BLaER1 treated with 17β-estradiol and CSF1 and Interleukin-3, amounts not matched to agents 10 nM and 100 nM (cell line): ENCODE measurements at regions not wholly inside any gene's neighbourhood (a gene's known extent, or its start where the extent isn't known, plus 50 kb on each side); places are given as distances from the start of the nearest gene placed in this dataset.

Experiments
- H3K27ac ChIP-seq, 11 experiments: shearing (Covaris generic); formaldehyde crosslinking; 2 replicates each; pipeline ENCODE4 v1.8.1; 2022
- H3K27me3 ChIP-seq, 11 experiments: shearing (Covaris generic); formaldehyde crosslinking; 2 replicates each; pipeline ENCODE4 v1.8.1; 2022
- H3K36me3 ChIP-seq, 11 experiments: shearing (Covaris generic); formaldehyde crosslinking; 2 replicates each; pipeline ENCODE4 v1.8.1; 2022
- H3K4me1 ChIP-seq, 10 experiments: shearing (Covaris generic); formaldehyde crosslinking; 2 replicates each; pipeline ENCODE4 v1.8.1; 2022
- H3K4me2 ChIP-seq, 11 experiments: shearing (Covaris generic); formaldehyde crosslinking; 2 replicates each; pipeline ENCODE4 v1.8.1; 2022
- H3K4me3 ChIP-seq, 10 experiments: shearing (Covaris generic); formaldehyde crosslinking; 2 replicates each; pipeline ENCODE4 v1.8.1; 2022
- H3K9ac ChIP-seq, 11 experiments: shearing (Covaris generic); formaldehyde crosslinking; 2 replicates each; pipeline ENCODE4 v1.8.1; 2022
- H3K9me3 ChIP-seq, 11 experiments: shearing (Covaris generic); formaldehyde crosslinking; replicated peaks in 1 of 11; 2 replicates each; pipeline ENCODE4 v1.8.1; 2022
- H4K20me1 ChIP-seq, 11 experiments: shearing (Covaris generic); formaldehyde crosslinking; 2 replicates each; pipeline ENCODE4 v1.8.1; 2022
- Cebpa-rat ChIP-seq, 11 experiments: shearing (Covaris generic); IDR thresholded peaks; 2 replicates each; pipeline ENCODE4 v1.8.1; 2022

GRCh38 chr9:16068476-16068875 is 515.6 kb downstream of the CCDC171 start:
- Histone ChIP-seq H3K27me3 (no peaks in the 10 kb centered on the region), H3K9ac (no peak overlapping the region), H3K27ac (no peak overlapping the region), H3K36me3 (no peaks in the 10 kb centered on the region), H4K20me1 (no peaks in the 10 kb centered on the region), H3K4me1 (peaks cover 0 to 11% (median 0%) of the 10 kb centered on the region in 10 experiments; a peak in 1 of 20 replicates), H3K4me3 (no peak overlapping the region), H3K9me3 (peaks cover 0 to 10% (median 0%) of the 10 kb centered on the region in 11 experiments; a peak in 5 of 22 replicates), H3K4me2 (no peak overlapping the region)
- TF ChIP-seq Cebpa-rat (IDR thresholded peaks at IDR 0.05): no peak

DNA sequence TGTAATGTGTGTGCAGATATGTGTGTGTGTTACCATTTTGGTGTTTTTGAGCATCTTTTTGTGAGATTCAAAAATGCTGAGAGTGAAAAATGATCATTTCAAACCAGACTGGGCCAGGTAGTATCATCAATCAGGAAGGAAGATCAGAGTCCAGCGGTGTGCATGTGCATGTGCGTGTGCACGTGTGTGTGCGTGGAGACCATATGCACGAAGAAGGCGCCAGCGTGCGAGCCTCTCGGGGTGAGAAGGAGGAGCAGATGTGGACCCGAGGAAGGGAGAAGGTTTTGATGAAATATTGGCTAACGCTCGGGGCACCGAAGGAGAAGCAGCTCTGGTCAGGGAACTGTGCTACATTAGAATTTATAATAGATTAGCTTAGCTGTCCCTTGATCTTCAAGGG is 516.4 kb downstream of the CCDC171 start:
- Histone ChIP-seq H3K9ac (no peak overlapping the region), H3K9me3 (peaks cover 0 to 13% (median 0%) of the 10 kb centered on the region in 11 experiments; a peak in 5 of 22 replicates), H3K36me3 (no peaks in the 10 kb centered on the region), H3K4me2 (no peak overlapping the region), H4K20me1 (no peaks in the 10 kb centered on the region), H3K4me1 (peaks cover 0 to 11% (median 0%) of the 10 kb centered on the region in 10 experiments; a peak in 1 of 20 replicates), H3K27ac (no peak overlapping the region), H3K4me3 (no peak overlapping the region), H3K27me3 (no peaks in the 10 kb centered on the region)
- no peak for TF ChIP-seq Cebpa-rat (IDR thresholded peaks at IDR 0.05)

- H3K9me3 ChIP-seq: peaks cover 0 to 13% (median 0%) of the 10 kb centered on the region in 11 experiments; a peak in 5 of 22 replicates
- H3K9ac ChIP-seq: no peak overlapping the region
- H4K20me1 ChIP-seq: no peaks in the 10 kb centered on the region
- H3K36me3 ChIP-seq: no peaks in the 10 kb centered on the region
- H3K4me1 ChIP-seq: peaks cover 0 to 9% (median 3%) of the 10 kb centered on the region in 10 experiments; a peak in 6 of 20 replicates
- TF ChIP-seq Cebpa-rat (IDR thresholded peaks at IDR 0.05): no peak
- H3K4me3 ChIP-seq: no peak overlapping the region
- peak overlapping the region in 4 of 11 experiments; percentile 3 to 27 (median 10); a peak in 4 of 22 replicates for H3K4me2 ChIP-seq
- no peaks in the 10 kb centered on the region for H3K27me3 ChIP-seq
- H3K27ac ChIP-seq: no peak overlapping the region
Observed at GRCh38 chr9:16069671-16070454, 517.0 kb downstream of the CCDC171 start.

DNA sequence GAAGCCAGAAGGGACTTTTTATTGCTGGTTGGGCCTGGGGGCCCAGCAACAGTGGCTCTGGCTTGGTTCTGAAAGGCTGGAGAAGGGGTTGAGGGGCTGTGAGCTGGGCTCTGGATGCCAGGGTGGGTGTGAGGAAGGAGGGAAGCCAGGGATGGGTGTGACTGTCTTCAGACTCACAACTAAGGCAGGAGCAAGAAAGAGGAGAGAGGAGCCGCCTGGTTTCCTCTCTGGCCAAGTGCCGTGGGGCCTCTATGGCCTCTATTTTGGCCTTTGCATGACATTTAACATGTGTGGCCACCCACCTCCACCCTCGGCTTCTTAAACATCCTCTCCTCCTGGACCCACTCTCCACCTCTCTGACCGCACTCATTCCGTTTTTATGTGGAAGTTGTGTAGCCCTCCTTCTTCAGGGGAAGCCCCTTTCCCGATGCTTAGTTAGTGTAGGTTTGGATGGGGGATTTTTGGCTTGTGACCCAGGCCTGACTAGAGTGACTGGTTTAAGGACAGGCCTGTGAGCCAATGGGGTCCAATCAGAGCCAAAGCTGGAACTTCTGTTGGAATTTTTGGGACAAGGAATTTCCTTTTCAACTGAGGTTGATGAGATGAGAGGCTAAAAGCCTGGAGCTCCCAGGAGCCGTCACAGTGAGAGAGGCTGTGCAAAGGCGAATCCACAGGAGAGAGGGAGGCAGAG is 517.8 kb downstream of the CCDC171 start:
- Histone ChIP-seq H3K4me3 (no peak overlapping the region), H3K27me3 (no peaks in the 10 kb centered on the region), H3K9ac (no peak overlapping the region), H3K9me3 (peaks cover 0 to 13% (median 0%) of the 10 kb centered on the region in 11 experiments; a peak in 5 of 22 replicates), H3K36me3 (no peaks in the 10 kb centered on the region), H3K4me1 (peaks cover 0 to 12% (median 4%) of the 10 kb centered on the region in 10 experiments; a peak in 7 of 20 replicates), H3K4me2 (no peak overlapping the region; a peak in 1 of 22 replicates), H3K27ac (no peak overlapping the region), H4K20me1 (no peaks in the 10 kb centered on the region)
- TF ChIP-seq Cebpa-rat (IDR thresholded peaks at IDR 0.05): no peak

DNA sequence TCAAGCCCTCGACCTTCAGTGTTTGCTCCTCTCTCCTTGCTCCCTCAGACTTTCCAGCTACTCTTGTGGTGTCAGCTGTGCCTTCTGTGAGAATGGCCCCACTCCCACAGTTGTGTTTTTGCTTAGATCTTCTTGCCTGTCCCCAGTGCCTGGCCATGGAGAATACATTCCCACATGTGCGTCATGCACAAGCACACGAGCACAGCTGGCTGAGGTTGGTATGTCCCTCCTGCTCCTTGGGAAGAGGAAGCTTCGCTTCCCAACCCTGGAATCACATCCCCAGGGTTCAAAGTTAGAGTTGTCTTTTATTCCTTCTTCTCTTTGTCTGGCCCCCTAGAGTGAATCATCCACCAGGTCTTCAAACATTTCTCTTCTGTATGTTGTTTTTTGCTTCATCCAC is 518.6 kb downstream of the CCDC171 start:
- Histone ChIP-seq H3K9ac (no peak overlapping the region), H3K36me3 (no peaks in the 10 kb centered on the region), H3K4me3 (no peak overlapping the region), H3K27ac (no peak overlapping the region), H4K20me1 (no peaks in the 10 kb centered on the region), H3K9me3 (peaks cover 0 to 13% (median 0%) of the 10 kb centered on the region in 11 experiments; a peak in 5 of 22 replicates), H3K27me3 (no peaks in the 10 kb centered on the region), H3K4me1 (peaks cover 0 to 12% (median 4%) of the 10 kb centered on the region in 10 experiments; a peak in 7 of 20 replicates), H3K4me2 (no peak overlapping the region)
- TF ChIP-seq Cebpa-rat (IDR thresholded peaks at IDR 0.05): no peak

DNA sequence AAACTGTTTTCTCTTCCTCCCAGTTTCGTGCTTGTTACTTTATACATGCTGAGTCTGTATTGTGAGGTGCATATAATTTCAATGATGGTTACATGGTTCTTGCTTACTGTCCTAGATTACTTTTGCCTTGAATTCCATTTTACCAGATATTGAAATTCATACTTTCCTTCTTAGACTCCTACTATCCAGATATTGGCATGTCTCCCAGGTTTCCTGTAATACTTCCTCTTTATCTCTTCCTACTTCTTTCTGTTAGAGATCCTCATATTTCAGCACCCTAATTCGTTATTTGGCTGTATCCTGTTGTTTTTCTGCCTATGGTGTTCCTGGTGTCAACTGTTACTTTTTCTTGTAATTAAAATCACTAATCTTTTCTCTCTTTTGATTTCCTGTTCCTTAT is 522.1 kb downstream of the CCDC171 start:
- Histone ChIP-seq H4K20me1 (no peaks in the 10 kb centered on the region), H3K4me3 (no peak overlapping the region), H3K4me1 (peaks cover 0 to 12% (median under 1%) of the 10 kb centered on the region in 10 experiments; a peak in 7 of 20 replicates), H3K27ac (no peak overlapping the region), H3K9ac (no peak overlapping the region), H3K9me3 (peaks cover 0 to 13% (median 0%) of the 10 kb centered on the region in 11 experiments; a peak in 5 of 22 replicates), H3K27me3 (no peaks in the 10 kb centered on the region), H3K36me3 (no peaks in the 10 kb centered on the region), H3K4me2 (peak overlapping the region in 2 of 11 experiments; percentile 22 to 38; a peak in 4 of 22 replicates)
- no peak for TF ChIP-seq Cebpa-rat (IDR thresholded peaks at IDR 0.05)

- H3K9ac ChIP-seq: no peak overlapping the region
- peaks cover 0 to 12% (median 0%) of the 10 kb centered on the region in 10 experiments; a peak in 6 of 20 replicates for H3K4me1 ChIP-seq
- no peaks in the 10 kb centered on the region for H3K36me3 ChIP-seq
- no peak overlapping the region for H3K27ac ChIP-seq
- H4K20me1 ChIP-seq: no peaks in the 10 kb centered on the region
- H3K27me3 ChIP-seq: no peaks in the 10 kb centered on the region
- TF ChIP-seq Cebpa-rat (IDR thresholded peaks at IDR 0.05): no peak
- no peak overlapping the region for H3K4me3 ChIP-seq
- H3K9me3 ChIP-seq: peaks cover 0 to 13% (median 0%) of the 10 kb centered on the region in 11 experiments; a peak in 5 of 22 replicates
- H3K4me2 ChIP-seq: no peak overlapping the region
Observed at GRCh38 chr9:16075696-16076095, 522.9 kb downstream of the CCDC171 start.

DNA sequence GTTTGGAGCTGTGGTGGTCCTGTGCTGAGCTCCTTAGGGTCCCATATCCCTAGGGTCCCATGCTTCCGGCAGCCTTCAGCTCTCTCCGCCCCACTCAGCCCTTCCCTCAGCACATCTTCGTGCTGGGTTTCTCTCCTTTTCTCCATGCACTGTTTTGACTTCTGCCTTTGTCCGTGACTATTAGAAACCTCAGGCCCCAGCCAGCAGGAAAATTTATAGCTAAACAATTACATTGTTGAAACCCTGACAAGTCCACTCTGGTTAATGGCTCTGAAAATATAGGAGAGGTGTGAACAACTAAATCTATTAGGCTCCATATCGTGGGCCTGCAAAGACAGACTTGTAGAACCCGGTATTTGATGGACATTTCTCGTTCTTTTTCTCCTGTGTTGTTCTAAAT is 523.7 kb downstream of the CCDC171 start:
- Histone ChIP-seq H3K9ac (no peak overlapping the region), H3K4me1 (peaks cover 0 to 12% (median 0%) of the 10 kb centered on the region in 10 experiments; a peak in 6 of 20 replicates), H4K20me1 (no peaks in the 10 kb centered on the region), H3K36me3 (no peaks in the 10 kb centered on the region), H3K9me3 (peaks cover 0 to 13% (median 0%) of the 10 kb centered on the region in 11 experiments; a peak in 5 of 22 replicates), H3K4me2 (no peak overlapping the region), H3K4me3 (no peak overlapping the region), H3K27me3 (no peaks in the 10 kb centered on the region), H3K27ac (no peak overlapping the region)
- TF ChIP-seq Cebpa-rat (IDR thresholded peaks at IDR 0.05): no peak

- Histone ChIP-seq H3K27me3 (no peaks in the 10 kb centered on the region), H3K4me1 (peaks cover 0 to 8% (median 0%) of the 10 kb centered on the region in 10 experiments; a peak in 2 of 20 replicates), H3K27ac (no peak overlapping the region), H3K9ac (no peak overlapping the region), H3K36me3 (no peaks in the 10 kb centered on the region), H3K4me3 (no peak overlapping the region), H3K4me2 (no peak overlapping the region), H3K9me3 (peaks cover 0 to 5% (median 0%) of the 10 kb centered on the region in 11 experiments; a peak in 1 of 22 replicates), H4K20me1 (no peaks in the 10 kb centered on the region)
- TF ChIP-seq Cebpa-rat (IDR thresholded peaks at IDR 0.05): no peak
Observed at GRCh38 chr9:16082796-16083195, 530.0 kb downstream of the CCDC171 start.
